PC-9 (cell line): ENCODE measurements at regions not wholly inside any gene's neighbourhood (a gene's known extent, or its start where the extent isn't known, plus 50 kb on each side); places are given as distances from the start of the nearest gene placed in this dataset.

Experiments
- CTCF ChIP-seq: fragments of 200-600 bp; sonication (generic); conservative IDR thresholded peaks from 2 replicates; pipeline ENCODE4 v1.6.1; 2017; ENCODE audit warnings: mixed run types, antibody characterized with exemption, mild to moderate bottlenecking, moderate library complexity
- EZH2 ChIP-seq: fragments of 200-600 bp; sonication (generic); IDR thresholded peaks from 2 replicates; pipeline ENCODE4 v1.8.0; 2017; ENCODE audit warnings: antibody characterized with exemption, low read depth

GRCh38 chr3:87550892-87551291, 274.5 kb upstream of the POU1F1 start:
- no peak for TF ChIP-seq CTCF
- no peak for TF ChIP-seq EZH2
